H7 (cell line): ENCODE measurements at regions not wholly inside any gene's neighbourhood (a gene's known extent, or its start where the extent isn't known, plus 50 kb on each side); places are given as distances from the start of the nearest gene placed in this dataset.

Experiments
- DNase-seq: peaks from one replicate; pipeline ENCODE4 v3.0.0; 2012
- H3K27me3 ChIP-seq: 2 replicates; pipeline ENCODE4 v1.6.0; 2011; ENCODE audit warnings: mild to moderate bottlenecking, low read length; ENCODE audit not compliant: control insufficient read depth, insufficient read depth
- H3K36me3 ChIP-seq: replicated peaks from 2 replicates; pipeline ENCODE4 v1.5.1; 2011; ENCODE audit warnings: low read length; ENCODE audit not compliant: control insufficient read depth, insufficient read depth
- H3K4me3 ChIP-seq: 2 replicates; pipeline ENCODE4 v1.5.1; 2011; ENCODE audit warnings: low read depth, mild to moderate bottlenecking, control low read depth, low read length, moderate library complexity; ENCODE audit not compliant: insufficient read depth

DNA sequence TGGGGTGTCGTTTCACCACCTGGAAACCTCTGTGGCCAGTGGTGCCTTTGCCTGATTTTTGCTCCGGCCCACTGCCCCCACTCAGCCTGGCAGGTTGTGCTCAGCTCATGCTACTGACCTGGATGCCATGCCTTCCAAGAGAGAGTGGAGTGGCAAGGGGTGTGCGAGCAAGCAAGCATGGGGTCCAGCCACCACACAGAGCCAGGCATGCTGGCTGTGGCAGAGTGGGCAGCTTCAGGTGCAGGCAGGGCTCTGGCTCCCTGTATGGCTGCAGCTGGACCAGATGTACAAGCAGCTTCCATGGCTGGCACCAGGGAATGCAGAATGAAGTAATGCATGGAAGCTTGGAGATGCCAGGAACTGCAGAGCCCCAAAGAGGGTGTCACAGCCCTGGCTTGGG, 620.5 kb upstream of the SETBP1 start:
- Histone ChIP-seq H3K36me3 (no peaks in the 10 kb centered on the region), H3K4me3 (no peak overlapping the region), H3K27me3 (no peaks in the 10 kb centered on the region)
- DNase-seq: no peak

DNA sequence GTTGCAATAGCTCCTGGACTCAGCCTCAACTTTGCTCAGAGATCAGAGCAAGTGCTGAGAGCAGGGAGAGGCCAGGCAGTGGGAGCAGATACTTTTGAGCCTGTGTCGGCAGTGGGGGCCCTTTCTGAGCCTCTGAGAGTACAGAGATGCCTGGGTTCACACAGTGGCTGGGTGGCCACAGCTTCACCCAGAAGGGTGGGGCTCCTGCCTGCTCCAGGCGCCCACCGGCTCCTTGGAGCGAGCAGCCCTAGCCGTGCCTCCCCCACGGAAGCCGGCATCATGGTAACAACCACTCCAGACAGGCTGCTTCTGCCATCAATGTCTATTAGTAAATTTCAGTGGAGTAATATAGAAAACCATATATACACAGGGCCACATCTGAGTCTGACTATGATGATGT, 619.2 kb upstream of the SETBP1 start:
- Histone ChIP-seq H3K36me3 (no peaks in the 10 kb centered on the region), H3K27me3 (no peaks in the 10 kb centered on the region), H3K4me3 (no peak overlapping the region)
- no peak for DNase-seq

DNA sequence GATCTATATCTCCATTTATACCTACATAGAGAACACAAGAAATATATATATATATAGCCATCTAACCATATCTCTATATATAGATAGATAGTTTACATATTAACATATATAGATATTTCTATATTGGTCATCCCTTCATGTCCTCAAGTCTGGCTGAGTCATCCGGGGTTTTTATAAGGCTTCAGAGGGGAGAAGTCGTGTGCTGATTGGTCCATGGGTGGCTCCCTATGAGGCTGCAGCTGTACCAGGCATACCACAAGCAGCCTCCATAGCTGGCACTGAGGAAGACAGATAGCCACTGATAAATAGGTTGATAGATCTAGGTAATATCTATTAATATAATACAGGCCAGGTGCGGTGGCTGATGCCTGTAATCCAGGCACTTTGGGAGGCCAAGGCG, 618.3 kb upstream of the SETBP1 start:
- no peak for DNase-seq
- Histone ChIP-seq H3K27me3 (no peaks in the 10 kb centered on the region), H3K36me3 (no peaks in the 10 kb centered on the region), H3K4me3 (no peak overlapping the region)

DNA sequence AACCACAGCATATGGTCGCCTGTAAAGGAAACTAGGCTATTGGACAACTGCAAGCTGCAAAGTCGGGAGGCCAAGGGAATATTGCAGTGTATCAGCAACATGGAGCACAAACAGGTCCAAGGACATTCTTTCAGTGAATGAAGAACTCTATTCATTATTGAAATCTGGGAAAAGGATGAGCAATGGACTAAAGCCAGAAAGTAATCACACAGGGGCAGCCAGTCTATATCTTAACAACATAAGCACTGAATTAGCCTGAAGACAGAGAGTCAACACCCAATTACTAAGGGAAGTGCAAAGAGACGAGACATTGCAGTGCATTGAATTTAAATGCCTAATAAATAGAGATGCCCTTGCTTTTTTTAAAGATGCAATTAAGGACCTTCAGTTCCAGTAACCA, 615.5 kb upstream of the SETBP1 start:
- Histone ChIP-seq H3K36me3 (no peaks in the 10 kb centered on the region), H3K4me3 (no peak overlapping the region), H3K27me3 (no peaks in the 10 kb centered on the region)
- DNase-seq: no peak

DNA sequence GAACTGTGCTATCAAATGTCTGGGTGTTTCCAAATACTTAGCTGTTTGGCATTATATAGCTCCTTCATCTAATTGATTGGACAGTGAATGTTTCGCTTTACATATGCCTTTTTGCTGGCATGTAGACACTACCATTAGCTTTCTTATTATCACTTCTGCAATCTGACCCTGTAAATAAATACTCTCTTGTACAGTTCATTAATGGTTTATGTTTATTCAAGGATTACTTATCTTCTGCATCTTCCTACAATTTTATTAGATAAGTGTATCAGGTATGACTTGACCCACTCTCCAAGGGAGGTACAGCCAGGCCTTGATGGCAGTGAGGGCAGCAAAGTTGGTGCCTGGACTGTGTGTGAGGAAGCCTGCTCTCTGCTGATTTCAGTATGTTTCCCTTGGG, 614.1 kb upstream of the SETBP1 start:
- Histone ChIP-seq H3K4me3 (no peak overlapping the region), H3K27me3 (no peaks in the 10 kb centered on the region), H3K36me3 (no peaks in the 10 kb centered on the region)
- DNase-seq: no peak

DNA sequence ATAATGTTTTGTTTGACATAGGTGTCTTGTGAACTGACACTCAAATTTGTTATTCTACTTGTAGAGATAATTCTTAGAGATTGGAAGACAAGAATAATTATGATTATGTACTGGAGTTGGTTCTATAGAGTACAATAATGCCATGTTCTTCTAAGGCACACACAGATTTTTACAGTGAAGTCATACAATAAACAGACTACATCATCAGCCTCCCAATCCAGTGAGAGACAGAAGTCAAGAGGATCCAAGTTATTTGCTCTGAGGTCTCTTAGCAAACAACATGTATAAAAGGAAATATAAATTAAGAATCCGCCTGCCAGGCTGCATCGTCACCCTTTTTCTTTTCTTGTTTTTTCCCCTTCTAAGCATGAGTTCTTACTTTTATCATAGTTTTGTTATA, 613.5 kb upstream of the SETBP1 start:
- DNase-seq: no peak
- no peaks in the 10 kb centered on the region for H3K36me3 ChIP-seq
- H3K27me3 ChIP-seq: no peaks in the 10 kb centered on the region
- no peak overlapping the region for H3K4me3 ChIP-seq

DNA sequence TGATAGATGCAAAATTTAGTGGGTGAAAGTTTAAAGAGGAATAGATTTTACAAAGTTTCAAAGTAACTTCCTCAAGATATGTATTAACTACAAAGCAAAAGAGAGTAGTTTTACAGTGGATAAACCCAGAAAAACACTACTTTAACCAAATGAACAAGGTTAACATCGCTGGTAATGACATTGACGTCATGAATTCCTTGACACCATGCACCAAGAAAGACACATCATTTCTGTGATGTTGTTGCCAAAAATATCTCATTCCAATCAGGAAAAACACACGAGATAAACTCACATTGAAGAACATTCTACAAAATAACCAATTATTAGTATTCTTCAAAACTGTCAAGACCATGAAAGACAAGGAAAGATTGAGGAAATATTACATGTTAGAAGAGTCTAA, 605.6 kb upstream of the SETBP1 start:
- Histone ChIP-seq H3K27me3 (no peaks in the 10 kb centered on the region), H3K4me3 (no peak overlapping the region), H3K36me3 (no peaks in the 10 kb centered on the region)
- no peak for DNase-seq

DNA sequence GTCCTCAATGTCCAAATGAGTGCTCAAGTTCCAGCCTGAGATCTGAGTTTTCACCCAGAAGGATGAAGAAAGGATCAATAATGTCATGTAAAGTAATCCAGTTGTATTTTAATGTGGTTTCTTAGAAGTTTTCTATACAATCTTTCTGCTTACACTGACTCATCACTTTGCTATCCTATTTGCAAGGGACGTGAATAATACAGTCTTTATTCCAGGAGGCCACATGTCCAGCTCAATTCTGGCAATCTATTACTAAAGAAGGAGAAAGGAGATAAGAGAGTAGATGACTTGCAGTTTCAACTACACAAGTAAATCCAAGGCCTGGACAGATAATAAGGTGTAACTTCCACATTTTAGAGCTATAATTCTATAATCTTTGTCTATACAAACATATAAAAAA, 601.1 kb upstream of the SETBP1 start:
- no peak overlapping the region for H3K4me3 ChIP-seq
- no peaks in the 10 kb centered on the region for H3K36me3 ChIP-seq
- no peak for DNase-seq
- no peaks in the 10 kb centered on the region for H3K27me3 ChIP-seq

DNA sequence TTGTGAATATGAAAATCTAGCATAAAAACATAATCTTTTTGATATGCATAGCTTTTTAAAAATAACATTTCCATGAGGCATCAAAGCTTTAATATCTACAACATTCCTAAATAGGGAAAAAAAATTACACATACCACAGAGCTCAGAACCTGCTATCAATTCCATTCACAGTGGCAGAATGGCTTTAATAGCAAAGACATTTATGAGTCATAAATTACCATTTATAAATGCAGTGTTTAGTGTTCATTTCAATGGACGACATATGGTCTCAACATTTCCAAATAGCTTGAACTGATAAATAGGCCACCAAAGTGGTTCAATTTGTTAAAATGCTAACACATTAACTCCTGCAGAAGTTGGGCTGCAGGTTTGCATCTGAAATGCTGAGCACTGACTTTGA, 600.6 kb upstream of the SETBP1 start:
- no peak overlapping the region for H3K4me3 ChIP-seq
- H3K27me3 ChIP-seq: no peaks in the 10 kb centered on the region
- no peak for DNase-seq
- no peaks in the 10 kb centered on the region for H3K36me3 ChIP-seq

DNA sequence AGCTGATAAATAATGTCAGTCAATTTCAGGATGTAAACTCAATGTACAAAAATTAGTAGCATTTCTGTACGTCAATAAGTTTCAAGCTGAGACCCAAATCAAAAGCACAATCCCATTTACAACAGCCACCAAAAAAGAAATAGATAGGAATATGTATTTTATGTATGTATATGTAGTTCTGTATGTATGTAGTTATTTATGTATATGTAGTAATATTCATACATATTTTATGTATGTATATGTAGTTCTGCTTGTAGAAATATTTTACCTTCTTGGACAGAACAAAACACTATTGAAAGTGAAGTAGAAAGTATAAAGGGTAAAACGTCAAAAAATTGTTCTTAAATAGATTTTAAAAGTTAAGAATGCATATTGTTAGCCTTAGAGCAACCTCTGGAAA, 591.0 kb upstream of the SETBP1 start:
- H3K36me3 ChIP-seq: no peaks in the 10 kb centered on the region
- H3K4me3 ChIP-seq: no peak overlapping the region
- DNase-seq: no peak
- H3K27me3 ChIP-seq: no peaks in the 10 kb centered on the region

DNA sequence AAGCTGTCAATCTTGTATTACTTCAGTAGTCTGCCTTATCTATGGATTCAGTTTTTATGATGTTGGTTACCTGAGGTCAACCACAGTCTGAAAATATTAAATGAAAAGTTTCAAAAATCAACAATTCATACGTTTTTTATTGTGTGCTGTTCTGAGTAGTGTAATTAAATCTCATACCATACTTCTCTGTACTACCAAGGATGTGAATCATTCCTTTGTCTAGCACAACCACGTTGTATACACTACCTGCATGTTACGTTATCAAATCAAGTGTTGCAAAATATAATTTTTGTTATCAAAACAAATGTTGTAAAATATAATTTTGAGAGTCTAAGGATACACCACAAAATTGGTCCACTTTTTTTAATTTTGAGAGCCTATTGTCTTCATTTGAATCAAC, 590.2 kb upstream of the SETBP1 start:
- no peak overlapping the region for H3K4me3 ChIP-seq
- DNase-seq: no peak
- H3K36me3 ChIP-seq: no peaks in the 10 kb centered on the region
- H3K27me3 ChIP-seq: no peaks in the 10 kb centered on the region

DNA sequence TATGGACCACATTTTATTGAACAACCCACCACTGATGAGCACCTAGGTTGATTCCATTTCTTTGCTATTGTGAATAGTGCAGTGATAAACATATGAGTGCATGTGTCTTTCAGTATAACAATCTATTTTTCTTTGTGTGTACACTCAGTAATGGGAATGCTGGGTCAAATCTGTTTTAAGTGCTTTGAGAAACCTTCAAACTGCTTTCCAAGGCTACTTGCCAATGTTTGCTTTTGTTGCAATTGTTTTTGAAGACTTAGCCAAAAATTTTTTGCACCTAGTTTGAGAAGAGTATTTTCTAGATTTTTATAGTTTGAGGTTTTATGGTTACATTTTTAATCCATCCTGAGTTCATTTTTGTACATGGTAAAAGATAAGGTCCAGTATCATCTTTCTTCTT, 587.4 kb upstream of the SETBP1 start:
- H3K4me3 ChIP-seq: no peak overlapping the region
- H3K36me3 ChIP-seq: no peaks in the 10 kb centered on the region
- DNase-seq: no peak
- no peaks in the 10 kb centered on the region for H3K27me3 ChIP-seq

DNA sequence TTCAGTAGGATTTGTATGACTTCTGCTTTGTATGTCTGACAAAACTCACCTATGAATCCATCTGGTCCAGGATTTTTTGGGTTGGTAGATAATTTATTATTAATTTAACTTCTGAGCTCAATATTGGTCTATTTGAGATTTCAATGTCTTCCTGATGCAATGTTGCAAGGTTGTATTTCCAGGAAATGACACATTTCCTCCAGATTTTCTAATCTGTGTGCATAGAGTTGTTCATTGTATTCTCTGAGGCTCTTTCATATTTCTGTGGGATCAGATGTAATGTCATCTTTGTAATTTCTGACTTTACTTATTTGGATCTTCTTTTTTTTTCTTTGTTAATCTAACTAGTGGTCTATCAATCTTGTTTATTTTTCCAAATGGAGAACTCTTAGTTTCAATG, 584.7 kb upstream of the SETBP1 start:
- H3K27me3 ChIP-seq: no peaks in the 10 kb centered on the region
- DNase-seq: no peak
- H3K36me3 ChIP-seq: no peaks in the 10 kb centered on the region; the same call in 1 of the 2 replicates
- H3K4me3 ChIP-seq: no peak overlapping the region

DNA sequence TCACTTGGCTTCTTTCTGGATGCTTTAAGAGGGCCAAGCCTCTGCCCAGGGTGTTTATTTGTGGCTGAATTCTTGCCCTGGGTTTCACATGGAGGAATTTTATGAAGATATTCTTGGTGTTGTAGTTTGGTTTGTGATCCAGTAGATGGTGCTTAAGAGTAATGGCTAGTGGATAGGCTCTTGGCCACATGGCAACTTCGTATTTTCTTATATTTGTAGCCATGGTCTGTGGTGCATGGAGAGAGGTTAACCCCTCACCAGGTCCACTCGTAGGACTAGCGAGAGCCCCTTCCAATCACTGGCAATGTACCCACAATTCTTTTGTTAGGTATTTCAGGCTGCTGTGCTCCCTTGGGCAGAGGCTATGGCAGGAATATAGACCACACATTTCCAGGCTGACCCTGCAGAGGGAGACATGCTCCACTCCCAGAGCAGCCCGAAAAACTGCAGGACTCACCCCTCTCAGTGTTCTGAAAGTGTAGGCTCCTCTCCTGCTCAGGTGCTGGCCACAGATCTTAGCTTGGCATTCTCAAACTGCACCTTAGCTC, 582.1 kb upstream of the SETBP1 start:
- Histone ChIP-seq H3K27me3 (no peaks in the 10 kb centered on the region), H3K4me3 (no peak overlapping the region), H3K36me3 (no peaks in the 10 kb centered on the region; the same call in 1 of the 2 replicates)
- DNase-seq: peak; percentile 4

DNA sequence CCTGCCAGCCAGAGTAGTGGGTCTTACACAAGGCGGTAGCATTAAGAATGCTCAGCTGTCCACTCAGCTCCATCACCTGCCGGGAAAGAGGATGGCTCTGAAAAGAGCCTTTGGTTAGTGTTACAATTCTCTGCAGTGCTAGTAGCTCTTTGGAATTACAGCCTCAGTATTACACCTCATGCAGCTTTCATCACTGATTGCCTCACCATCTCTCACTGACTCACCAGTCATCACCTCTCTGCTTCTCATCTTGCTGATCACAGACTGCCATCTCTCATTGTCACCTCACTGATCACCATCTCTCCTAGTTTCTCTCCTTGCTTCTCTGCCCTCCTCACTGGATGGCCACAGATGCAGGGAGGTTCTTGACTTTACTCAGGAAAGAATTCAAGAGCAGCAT, 573.5 kb upstream of the SETBP1 start:
- no peaks in the 10 kb centered on the region for H3K27me3 ChIP-seq
- DNase-seq: no peak
- no peaks in the 10 kb centered on the region for H3K36me3 ChIP-seq
- H3K4me3 ChIP-seq: no peak overlapping the region

DNA sequence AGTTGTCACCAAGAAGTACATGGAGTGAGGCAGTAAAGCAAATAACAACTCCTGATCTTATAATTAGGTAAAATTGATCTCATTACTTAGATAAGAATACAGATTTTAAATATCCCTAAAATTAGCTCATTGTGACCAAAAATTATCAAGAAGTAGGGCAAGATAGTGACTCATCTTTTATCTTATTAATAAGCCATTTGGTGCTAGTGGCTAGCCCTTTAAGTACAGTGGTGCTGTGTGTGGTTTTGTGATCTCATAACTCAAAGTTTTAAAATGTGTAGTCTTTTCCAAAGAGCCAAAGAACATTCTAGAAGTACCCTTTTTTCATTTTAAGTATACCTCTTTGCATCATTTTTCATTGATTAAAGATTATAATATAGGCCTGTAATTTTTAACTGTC, 569.4 kb upstream of the SETBP1 start:
- DNase-seq: no peak
- no peaks in the 10 kb centered on the region for H3K27me3 ChIP-seq
- H3K4me3 ChIP-seq: no peak overlapping the region

More for the DNA sequence above, 569.4 kb upstream of the SETBP1 start:
- H3K36me3 ChIP-seq: no peaks in the 10 kb centered on the region
